Inflammatory macrophage treated with lipopolysaccharide for 4 hours (primary cell): ENCODE measurements at regions not wholly inside any gene's neighbourhood (a gene's known extent, or its start where the extent isn't known, plus 50 kb on each side); places are given as distances from the start of the nearest gene placed in this dataset.

ENCODE experiments used
- DNase-seq: peaks from one replicate; pipeline ENCODE4 v3.0.0-alpha.2; 2020

DNA sequence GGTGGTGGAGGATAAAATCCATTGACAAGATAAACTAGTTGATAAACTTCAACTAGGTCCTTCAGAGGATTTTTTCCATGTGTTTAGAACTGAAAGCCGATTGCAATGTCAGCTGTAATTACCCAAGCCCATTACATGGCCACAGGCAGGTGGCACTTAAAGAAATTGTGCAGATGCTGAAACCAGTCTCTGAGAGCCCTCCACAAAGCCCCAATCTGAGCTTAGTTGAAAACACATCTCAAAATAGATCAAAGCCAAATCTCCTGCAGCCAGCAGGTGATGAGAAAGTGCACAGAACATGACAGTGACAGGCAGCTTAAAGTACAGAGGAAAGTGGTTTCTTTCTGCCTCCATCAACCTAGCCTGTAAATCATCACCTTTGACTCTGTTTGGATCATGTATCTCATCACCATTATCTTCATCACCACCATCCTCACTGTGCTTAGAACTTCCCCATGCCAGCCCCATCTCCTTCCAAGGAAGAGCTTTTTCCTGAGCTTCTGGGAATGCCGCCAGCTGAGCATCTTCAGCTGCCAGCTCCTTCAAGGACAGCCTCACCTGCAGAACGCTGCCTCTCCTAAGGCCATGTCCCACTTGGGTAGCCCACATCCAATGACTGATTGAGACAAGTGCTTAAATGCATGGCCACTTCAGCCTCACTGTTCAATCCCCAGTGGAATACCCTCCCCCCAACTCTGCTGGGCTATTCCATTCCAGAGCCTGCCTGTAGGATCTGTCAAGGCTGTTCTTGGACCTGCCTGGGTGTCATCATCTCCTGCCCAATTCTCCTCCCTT, 219.5 kb upstream of the TMEM132C start:
- DNase-seq: no peak

DNA sequence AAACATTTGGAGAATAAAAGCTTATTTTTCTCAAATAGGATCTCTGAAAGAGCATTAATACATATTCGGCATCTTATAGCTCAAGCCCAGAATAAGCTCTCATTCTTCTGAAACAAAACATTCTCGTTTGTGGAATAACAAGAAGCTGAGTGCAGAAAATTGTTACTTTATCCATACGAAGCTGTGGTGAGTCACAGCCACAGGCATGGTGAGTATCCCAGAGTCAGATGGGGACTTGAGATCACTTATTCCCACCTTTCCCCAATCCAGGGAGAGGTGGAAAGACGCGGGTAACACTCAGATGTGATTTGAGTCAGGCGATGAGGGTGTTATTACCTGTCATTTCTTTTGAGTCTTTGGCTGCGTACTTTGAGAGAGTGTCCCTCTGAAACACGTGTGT, 214.6 kb upstream of the TMEM132C start:
- no peak for DNase-seq

GRCh38 chr12:128052777-128053176, 214.2 kb upstream of the TMEM132C start:
- no peak for DNase-seq

GRCh38 chr12:128055567-128055966, 211.4 kb upstream of the TMEM132C start:
- no peak for DNase-seq

DNA sequence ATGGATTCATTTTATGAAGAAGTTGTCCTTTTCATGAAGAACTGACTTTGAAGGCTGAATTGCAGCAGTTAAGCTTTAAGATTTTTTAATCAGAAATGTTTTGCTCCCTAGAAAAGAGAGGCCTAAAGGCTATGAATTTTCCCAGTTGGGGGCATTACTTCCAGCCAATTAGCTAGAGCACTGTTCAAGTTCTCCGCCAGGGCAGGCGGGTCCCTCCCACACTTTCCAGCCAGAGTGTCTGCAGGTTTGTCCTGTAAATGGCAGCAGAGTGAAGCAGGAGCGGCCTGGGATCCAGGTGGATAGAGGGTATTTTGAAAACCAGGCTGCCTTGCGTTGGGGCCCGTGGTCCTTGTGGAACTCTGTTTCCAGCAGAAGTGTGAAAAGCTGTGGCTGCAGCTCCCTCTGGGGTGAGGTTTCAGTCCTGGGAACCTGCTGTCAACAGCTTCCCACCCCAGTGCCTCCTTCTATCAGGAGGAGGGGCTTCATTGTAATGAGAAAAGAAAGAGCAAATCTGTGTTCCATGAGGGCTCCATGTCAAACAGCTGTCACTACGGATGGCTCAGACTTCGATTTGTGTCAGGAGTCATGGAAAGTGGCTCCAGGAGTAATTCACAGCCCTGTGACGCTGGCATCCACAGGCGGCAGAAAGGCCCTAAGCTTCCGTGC, 210.7 kb upstream of the TMEM132C start:
- no peak for DNase-seq

DNA sequence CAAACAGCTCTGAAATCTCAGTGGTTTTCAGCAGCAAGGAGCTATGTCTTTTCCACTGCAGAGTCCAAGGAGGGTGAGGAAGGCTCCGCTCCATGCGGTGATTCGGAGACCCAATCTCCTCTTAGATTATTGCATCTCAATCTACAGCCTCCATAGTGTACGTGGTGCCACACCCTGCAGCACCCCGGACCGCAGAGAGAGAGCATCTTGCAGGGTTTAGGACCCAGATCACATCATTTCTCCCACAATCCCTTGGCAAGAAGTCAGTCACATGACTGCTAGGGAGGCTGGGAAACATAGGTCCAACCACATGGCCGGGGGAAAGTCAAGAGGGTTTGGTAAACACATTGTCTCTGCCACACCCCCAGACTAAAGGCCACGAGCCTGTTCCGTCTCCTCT, 209.4 kb upstream of the TMEM132C start:
- DNase-seq: no peak

DNA sequence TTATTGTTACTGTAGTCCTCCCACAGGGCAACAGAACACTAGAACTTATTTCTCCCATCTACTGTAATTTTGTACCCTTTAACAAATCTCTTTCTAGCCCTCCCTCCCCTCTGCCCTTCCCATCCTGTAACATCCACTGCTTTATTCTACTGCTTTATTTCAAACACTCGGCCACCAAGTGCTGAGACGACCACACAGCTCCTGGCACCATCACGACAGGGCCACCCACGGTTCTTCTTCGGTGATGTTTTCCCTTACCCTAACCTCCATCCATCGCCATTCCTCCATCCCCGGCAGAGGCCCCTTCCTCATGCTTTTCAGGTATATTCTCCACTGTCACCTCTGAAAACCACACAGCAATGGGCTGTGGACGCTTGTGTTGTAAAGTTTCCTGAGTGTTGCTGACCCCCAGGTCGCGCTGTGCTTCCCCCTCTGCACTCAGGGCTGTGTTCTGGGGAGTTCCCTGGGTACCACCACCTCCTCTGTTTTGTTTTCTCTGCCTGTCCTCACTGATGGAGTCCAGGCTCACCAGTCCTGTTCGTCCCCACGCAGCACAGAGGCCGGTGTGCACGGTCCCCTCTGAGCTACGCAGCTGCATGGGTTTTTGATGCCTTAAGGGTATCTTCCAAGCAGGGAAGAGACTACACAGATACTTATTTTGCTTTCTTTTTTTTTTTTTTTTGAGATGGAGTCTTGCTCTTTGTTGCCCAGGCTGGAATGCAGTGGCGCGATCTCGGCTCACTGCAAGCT, 207.2 kb upstream of the TMEM132C start:
- DNase-seq: no peak

DNA sequence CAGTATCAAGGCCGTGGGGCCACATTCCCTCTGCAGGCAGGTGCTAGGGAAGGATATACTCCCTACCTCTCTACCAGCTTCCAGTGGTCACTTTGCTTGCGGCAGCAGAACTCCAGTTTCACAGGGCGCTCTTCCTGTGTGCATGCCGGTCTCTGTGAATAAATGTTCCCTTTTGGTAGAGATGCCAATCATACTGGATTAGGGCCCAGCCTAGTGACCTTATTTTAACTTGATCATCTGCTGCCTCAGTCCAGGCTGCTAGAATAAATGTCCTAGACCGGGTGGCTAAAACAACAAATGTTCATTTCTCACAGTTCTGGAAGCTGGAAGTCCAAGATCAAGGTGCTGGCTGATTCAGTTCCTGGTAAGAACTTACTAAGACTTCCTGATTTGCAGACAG, 198.8 kb upstream of the TMEM132C start:
- no peak for DNase-seq

DNA sequence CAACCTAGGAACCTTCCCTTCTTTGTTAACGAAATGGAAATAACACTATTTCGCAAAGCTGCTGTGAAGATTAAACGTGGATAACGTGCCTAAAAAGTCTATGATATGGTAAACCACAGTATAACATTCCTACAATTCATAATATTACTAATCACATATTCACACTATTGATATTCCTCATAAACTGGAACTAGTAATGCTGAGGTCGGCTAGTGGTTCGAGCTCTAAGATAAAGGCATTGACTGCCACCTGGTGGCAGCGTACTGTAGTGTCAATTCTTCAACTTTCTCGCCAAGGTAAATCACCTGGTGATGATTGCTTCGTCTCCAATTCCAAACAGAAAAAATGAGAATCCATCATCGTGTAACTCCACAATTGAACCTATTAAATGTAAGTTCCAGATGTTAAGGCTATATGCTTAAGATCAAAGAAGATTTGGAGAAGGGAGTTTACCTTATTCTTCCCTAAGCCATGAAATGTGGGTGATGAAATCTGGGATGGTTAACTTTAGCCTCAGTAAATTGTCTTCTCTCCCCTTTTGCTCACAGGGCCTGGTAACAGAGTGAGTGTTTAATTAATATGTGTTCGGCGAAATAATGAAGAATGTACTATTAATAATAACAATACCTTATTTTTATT, 197.5 kb upstream of the TMEM132C start:
- peak; percentile 33 for DNase-seq

DNA sequence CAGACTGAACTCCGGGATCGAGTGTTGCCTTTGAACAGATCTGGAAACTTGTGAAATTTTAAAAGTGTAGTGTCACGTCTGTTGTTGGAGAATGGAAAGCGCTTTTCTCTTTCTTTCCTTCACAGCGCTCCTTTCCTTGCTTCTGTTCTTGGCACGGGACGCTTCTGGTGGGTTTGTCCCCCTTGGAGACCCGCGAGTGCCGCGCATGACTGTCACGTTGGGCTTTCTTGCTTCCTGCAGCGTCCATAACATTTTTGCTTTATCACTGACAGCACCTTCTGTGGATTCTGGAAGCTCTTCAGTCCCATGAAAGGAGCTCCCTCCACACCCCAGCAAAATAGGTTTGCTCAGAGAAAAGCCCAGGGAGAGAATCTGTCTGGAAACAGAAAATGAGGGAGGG, 193.0 kb upstream of the TMEM132C start:
- no peak for DNase-seq

DNA sequence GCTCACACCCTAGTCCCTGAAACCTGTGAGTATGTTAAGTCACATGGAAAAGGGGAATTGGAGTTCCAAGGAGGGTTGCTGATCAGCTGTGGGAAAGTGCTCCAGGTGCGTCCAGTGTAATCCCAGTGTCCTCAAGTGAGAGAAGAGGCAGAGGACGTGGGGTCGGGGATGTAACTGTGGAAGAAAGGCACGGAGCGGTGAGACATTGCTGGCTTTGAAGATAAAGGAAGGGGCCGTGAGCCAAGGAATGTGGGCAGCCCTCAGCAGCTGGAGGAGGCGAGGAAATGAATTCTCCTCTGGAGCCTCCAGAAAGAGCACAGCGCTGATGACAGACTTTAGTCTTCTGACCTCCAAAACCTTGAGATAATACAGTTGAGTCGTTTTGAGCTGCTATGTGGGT, 191.6 kb upstream of the TMEM132C start:
- no peak for DNase-seq

DNA sequence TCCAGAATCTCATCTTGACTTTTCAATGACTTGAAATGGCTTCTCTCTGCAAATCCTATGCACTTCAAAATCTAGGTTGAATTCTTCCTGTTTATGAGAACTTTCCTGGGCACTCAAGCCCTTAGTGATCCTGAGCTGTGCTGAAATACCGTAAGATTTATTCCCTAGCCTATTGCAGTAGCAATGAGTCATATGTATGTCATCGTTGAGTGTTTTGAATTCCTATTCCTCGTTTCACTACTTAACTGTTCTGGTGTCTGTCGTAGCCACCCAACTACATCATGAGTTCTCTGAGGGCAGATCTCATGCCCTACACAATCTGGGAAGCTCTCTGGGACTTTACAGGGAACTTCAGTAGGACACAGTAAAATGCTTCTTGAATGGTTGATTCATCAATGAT, 190.8 kb upstream of the TMEM132C start:
- DNase-seq: no peak

- DNase-seq: no peak
These were observed 189.6 kb upstream of the TMEM132C start for GRCh38 chr12:128077211-128077916.

- no peak for DNase-seq
These were observed 189.1 kb upstream of the TMEM132C start for GRCh38 chr12:128077917-128078298.

GRCh38 chr12:128078301-128078971, 188.5 kb upstream of the TMEM132C start:
- DNase-seq: no peak

DNA sequence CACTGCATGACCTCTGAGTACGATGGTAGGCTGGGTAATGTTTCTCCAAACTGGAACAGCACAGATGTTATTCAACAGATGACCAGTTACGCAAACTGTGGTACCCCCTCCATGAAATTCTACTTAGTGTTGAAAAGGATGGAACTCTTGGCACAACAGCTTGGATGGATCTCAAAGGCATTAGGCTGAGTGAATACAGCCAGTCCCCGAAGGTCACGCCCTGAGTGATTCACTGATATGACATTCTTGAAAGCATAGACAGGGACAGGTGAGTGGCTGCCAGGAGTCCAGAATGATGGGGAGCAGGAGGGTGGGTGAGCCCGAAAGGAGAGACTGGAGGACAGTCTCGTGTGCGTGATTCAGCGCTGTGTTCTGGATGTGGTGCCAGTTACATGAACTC, 187.5 kb upstream of the TMEM132C start:
- no peak for DNase-seq

- DNase-seq: no peak
These were observed 183.7 kb upstream of the TMEM132C start for GRCh38 chr12:128083132-128083729.

DNA sequence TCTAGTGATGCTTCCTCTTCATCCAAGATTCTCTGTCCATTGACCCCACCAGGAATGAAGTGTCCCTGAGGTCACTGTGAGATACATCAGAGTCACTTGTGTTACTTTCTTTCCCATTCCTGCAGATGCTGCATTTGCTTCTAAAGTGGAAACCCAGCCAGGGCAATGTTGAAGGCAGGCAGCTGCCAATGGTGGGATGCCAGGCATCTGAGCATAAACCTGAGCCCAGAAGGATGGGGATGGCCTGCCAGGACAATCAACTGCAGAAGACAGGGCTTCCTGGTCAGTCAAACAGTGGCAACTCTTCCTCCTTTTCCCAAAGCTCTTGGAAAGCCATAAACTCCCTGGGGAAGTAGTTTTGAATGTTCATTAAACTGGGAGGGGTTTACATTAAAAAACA, 178.0 kb upstream of the TMEM132C start:
- no peak for DNase-seq

DNA sequence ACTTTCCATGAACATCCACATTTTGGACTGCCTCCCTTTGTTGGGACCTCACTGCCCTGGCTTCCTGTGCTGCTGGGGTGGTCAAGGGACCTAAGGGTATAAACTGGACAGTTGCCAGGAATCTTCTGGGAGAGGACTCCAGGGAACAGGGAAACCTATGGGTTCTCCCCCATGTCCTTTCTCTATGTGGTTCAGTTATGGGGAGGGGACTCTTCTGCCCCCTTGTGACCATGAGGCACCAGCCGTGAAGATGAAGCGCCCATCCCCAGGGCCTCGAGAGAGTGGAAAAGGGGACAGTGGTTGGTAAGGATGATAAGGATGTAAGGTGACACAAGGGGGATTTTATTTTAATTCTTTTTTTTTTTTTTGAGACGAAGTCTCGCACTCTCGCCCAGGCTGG, 177.0 kb upstream of the TMEM132C start:
- DNase-seq: no peak

- DNase-seq: no peak
These were observed 175.8 kb upstream of the TMEM132C start for GRCh38 chr12:128091101-128091720.

GRCh38 chr12:128091951-128092382, 175.0 kb upstream of the TMEM132C start:
- DNase-seq: no peak
